Mesenchymal stem cell (in vitro differentiated cells and primary cell): ENCODE measurements at regions not wholly inside any gene's neighbourhood (a gene's known extent, or its start where the extent isn't known, plus 50 kb on each side); places are given as distances from the start of the nearest gene placed in this dataset.

Experiments
- DNase-seq: peaks from one replicate; pipeline ENCODE4 v3.0.0-alpha.2; 2013
- H2AFZ ChIP-seq: one replicate; pipeline ENCODE4 v1.6.1; 2013; ENCODE audit warnings: low read depth, mild to moderate bottlenecking, control low read depth, inconsistent platforms, low read length, moderate library complexity
- H2AK5ac ChIP-seq: 2 replicates; pipeline ENCODE4 v1.6.1; 2013; ENCODE audit warnings: low read length, moderate library complexity, mild to moderate bottlenecking, inconsistent platforms; ENCODE audit not compliant: severe bottlenecking
- H2BK120ac ChIP-seq: one replicate; pipeline ENCODE4 v1.6.1; 2013; ENCODE audit warnings: low read depth, mild to moderate bottlenecking, inconsistent platforms, low read length, moderate library complexity
- H2BK12ac ChIP-seq, 2 experiments: one replicate each; pipeline ENCODE4 v1.6.1; 2013; ENCODE audit warnings: inconsistent platforms in 2 of 2, low read length in 2 of 2, mild to moderate bottlenecking in 2 of 2, moderate library complexity in 2 of 2, control low read depth in 1 of 2
- H2BK15ac ChIP-seq: one replicate; pipeline ENCODE4 v1.6.1; 2013; ENCODE audit warnings: mild to moderate bottlenecking, low read depth, inconsistent platforms; ENCODE audit not compliant: poor library complexity, severe bottlenecking
- H2BK5ac ChIP-seq: 2 replicates; pipeline ENCODE4 v1.6.1; 2013; ENCODE audit warnings: low read depth, mild to moderate bottlenecking, low read length, control low read depth, inconsistent platforms; ENCODE audit not compliant: poor library complexity, severe bottlenecking
- H3K14ac ChIP-seq, 2 experiments: one replicate each; pipeline ENCODE4 v1.6.1; 2013; ENCODE audit warnings: inconsistent platforms in 2 of 2, low read length in 2 of 2, control low read depth in 1 of 2, mild to moderate bottlenecking in 1 of 2, moderate library complexity in 1 of 2
- H3K18ac ChIP-seq, 2 experiments: one replicate each; pipeline ENCODE4 v1.6.1; 2013; ENCODE audit warnings: inconsistent platforms in 2 of 2, low read length in 2 of 2, control low read depth in 1 of 2, low read depth in 1 of 2, mild to moderate bottlenecking in 1 of 2
- H3K23ac ChIP-seq, 2 experiments: one replicate each; pipeline ENCODE4 v1.6.1; 2013; ENCODE audit warnings: inconsistent platforms in 2 of 2, low read length in 2 of 2, mild to moderate bottlenecking in 2 of 2, moderate library complexity in 2 of 2, control low read depth in 1 of 2
- H3K27ac ChIP-seq: 2 replicates; pipeline ENCODE4 v1.5.1; 2013; ENCODE audit warnings: mild to moderate bottlenecking, moderate library complexity, low read length, control low read depth, inconsistent platforms; ENCODE audit not compliant: poor library complexity, severe bottlenecking
- H3K27me3 ChIP-seq, 2 experiments: 2 replicates each; pipeline versions ENCODE4 v1.6.1 to v1.7.0; 2013; ENCODE audit warnings: low read length in 2 of 2, mild to moderate bottlenecking in 2 of 2, moderate library complexity in 2 of 2, control low read depth in 1 of 2, inconsistent platforms in 1 of 2; ENCODE audit not compliant: control insufficient read depth in 1 of 2, insufficient read depth in 1 of 2
- H3K36me3 ChIP-seq, 2 experiments: 2 replicates each; pipeline versions ENCODE4 v1.6.1 to v1.7.0; 2013; ENCODE audit warnings: low read length in 2 of 2, control low read depth in 1 of 2, inconsistent platforms in 1 of 2, low read depth in 1 of 2, mild to moderate bottlenecking in 1 of 2; ENCODE audit not compliant: insufficient read depth in 2 of 2, control insufficient read depth in 1 of 2
- H3K4ac ChIP-seq, 2 experiments: one replicate each; pipeline ENCODE4 v1.6.1; 2013; ENCODE audit warnings: inconsistent platforms in 2 of 2, low read length in 2 of 2, mild to moderate bottlenecking in 2 of 2, moderate library complexity in 2 of 2, control low read depth in 1 of 2, low read depth in 1 of 2
- H3K4me1 ChIP-seq: 2 replicates; pipeline ENCODE4 v1.6.1; 2013; ENCODE audit warnings: low read depth, low read length, control low read depth; ENCODE audit not compliant: control insufficient read depth, insufficient read depth
- H3K4me2 ChIP-seq: 2 replicates; pipeline ENCODE4 v1.6.1; 2013; ENCODE audit warnings: low read length, mild to moderate bottlenecking, inconsistent platforms; ENCODE audit not compliant: poor library complexity, severe bottlenecking
- H3K4me3 ChIP-seq, 2 experiments: 2 replicates each; pipeline versions ENCODE4 v1.5.1 to v1.7.0; 2013; ENCODE audit warnings: low read length in 2 of 2, mild to moderate bottlenecking in 2 of 2, control low read depth in 1 of 2, low read depth in 1 of 2; ENCODE audit not compliant: insufficient read depth in 1 of 2
- H3K79me1 ChIP-seq: replicated peaks from 2 replicates; pipeline ENCODE4 v1.6.1; 2013; ENCODE audit warnings: mild to moderate bottlenecking, control low read depth, low read length, inconsistent platforms; ENCODE audit not compliant: poor library complexity, severe bottlenecking
- H3K9ac ChIP-seq: 2 replicates; pipeline ENCODE4 v1.7.0; 2013; ENCODE audit warnings: mild to moderate bottlenecking, low read length, moderate library complexity
- H3K9me3 ChIP-seq: 2 replicates; pipeline ENCODE4 v1.7.0; 2013; ENCODE audit warnings: mild to moderate bottlenecking, low read length; ENCODE audit not compliant: control insufficient read depth
- H4K8ac ChIP-seq: one replicate; pipeline ENCODE4 v1.6.1; 2013; ENCODE audit warnings: inconsistent platforms, mild to moderate bottlenecking, low read length, moderate library complexity
- H4K91ac ChIP-seq: one replicate; pipeline ENCODE4 v1.6.1; 2013; ENCODE audit warnings: mild to moderate bottlenecking, low read length, inconsistent platforms
- WGBS: methylation state at CpG from one replicate; pipeline ENCODE4 v1.1.7; 2013; ENCODE audit warnings: mixed read lengths; 5-methylcytosine and 5-hydroxymethylcytosine counted together

DNA sequence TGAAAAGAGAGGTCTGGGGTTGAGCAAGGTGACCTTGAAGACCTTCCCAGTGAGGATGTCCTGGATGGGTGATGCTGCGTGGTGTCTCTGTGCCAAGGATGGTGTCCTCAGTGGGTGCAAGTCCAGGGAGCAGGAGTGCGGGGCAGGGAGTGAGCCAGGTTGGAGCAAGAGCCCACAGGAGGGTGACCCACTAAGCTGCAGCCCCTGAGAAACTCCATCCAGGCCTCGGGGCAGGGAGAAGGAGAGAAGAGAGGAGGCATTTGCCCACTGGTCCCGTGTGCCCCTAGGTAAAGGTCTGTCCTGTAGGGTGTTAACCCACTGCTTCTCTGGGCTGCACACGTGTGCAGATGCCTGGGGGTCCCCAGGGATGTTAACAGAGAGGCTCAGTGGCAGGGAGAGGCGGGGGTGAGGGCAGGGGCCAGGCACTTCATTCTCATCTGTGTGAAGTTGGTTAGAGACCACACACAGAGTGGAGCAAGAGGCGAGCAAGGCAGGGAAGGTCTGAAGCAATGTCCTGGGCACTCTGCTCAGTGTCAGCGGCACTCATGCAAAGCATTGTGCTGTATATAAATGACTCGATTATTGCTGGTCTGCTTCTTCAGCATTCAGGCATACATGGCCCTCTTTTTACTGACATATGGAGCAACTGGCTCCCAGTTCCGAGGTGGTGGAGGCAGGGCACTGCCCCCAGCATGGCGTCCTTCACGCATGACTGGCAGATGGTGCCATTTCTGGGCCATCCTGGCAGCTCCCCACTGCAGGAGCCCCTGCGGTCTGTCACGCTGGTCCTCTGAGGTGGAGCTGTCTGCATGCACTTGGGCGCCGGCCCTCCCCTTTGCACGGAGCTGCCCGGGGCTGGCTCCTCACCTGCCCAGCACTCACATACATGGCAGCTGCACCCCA is 117.2 kb upstream of the HS6ST1 start:
- Histone ChIP-seq H3K27ac (no peak overlapping the region), H3K36me3 (no peaks in the 10 kb centered on the region), H4K8ac (no peak overlapping the region), H3K18ac (no peak overlapping the region), H3K9ac (no peak overlapping the region), H3K79me1 (no peaks in the 10 kb centered on the region), H2BK12ac (no peak overlapping the region), H2AFZ (no peak overlapping the region), H3K27me3 (peaks cover 0 to 3% of the 10 kb centered on the region in 2 experiments), H3K14ac (no peak overlapping the region), H3K4ac (no peak overlapping the region), H2AK5ac (no peak overlapping the region), H3K4me2 (no peak overlapping the region), H2BK15ac (peak overlapping the region; percentile 60), H2BK120ac (no peak overlapping the region), H3K9me3 (no peaks in the 10 kb centered on the region), H3K4me1 (no peaks in the 10 kb centered on the region), H3K4me3 (no peak overlapping the region), H3K23ac (no peak overlapping the region), H2BK5ac (no peak overlapping the region), H4K91ac (no peak overlapping the region)
- DNase-seq = no peak
- 82% methylated on average over 14 of the region's 18 CpGs for WGBS

DNA sequence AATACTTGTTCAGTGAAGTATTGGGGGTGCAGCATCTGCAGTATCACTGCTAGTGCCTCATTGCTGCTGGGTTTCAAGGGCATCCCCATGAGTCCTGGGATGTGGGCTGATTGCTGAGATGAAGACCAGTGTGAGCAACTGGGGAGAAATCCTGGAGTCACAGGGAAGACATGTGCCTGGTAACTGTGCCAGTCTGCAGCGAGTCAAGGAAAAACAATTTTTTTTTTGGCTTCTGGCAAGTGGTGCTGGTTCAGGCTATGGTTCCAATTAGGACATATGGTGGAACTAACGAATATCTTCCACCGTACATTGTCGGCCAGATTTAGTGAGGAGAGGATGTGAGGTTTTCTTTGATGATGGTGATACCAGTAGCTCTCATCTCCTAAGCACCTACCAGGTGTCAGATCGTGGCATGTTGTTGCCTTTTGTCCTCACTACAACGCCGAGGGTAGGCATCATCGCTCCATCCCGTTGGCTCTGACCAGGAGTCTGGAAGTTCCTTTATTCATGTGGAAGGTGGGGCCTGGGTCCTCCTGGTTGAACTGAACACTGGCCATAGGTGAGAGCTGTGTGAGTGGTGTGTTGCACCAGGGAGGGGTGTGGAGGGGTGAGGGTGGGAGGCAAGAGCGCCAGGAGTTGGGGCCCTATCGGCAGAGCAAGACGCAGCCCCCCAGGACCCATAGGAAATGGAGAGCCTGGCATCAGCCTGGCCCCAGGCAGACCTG is 118.0 kb upstream of the HS6ST1 start:
- no peak overlapping the region for H2BK12ac ChIP-seq
- H3K23ac ChIP-seq = no peak overlapping the region
- no peak overlapping the region for H3K27ac ChIP-seq

DNA sequence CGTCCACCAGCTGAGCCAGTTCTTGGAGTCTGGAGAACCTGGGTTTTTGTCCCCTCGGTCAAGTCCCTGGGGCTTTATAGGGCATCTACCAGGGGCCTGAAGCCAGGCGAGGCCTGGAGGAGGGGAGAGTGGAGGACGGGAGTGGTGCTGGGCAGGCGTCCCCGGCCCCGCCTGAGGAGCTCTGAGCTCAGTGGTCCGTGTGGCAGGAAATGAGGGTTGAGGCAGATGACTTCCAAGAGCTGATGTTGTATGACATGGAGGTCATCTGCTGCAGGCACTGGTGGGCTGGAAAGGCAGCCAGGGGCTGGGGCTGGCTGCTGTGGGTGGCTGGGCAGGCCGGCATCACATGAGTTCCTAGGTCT is 118.5 kb upstream of the HS6ST1 start:
- Histone ChIP-seq H2BK120ac (no peak overlapping the region), H2AK5ac (no peak overlapping the region), H4K8ac (no peak overlapping the region), H3K4me1 (no peaks in the 10 kb centered on the region), H2BK12ac (peak overlapping the region in 1 of 2 experiments; percentile 39), H3K79me1 (no peaks in the 10 kb centered on the region), H3K27me3 (peaks cover 0 to 3% of the 10 kb centered on the region in 2 experiments), H3K27ac (no peak overlapping the region), H3K14ac (no peak overlapping the region), H3K36me3 (no peaks in the 10 kb centered on the region), H3K18ac (no peak overlapping the region), H2BK5ac (no peak overlapping the region), H2BK15ac (no peak overlapping the region), H3K9ac (no peak overlapping the region), H2AFZ (no peak overlapping the region), H3K9me3 (no peaks in the 10 kb centered on the region), H3K4me2 (no peak overlapping the region), H3K4ac (no peak overlapping the region), H3K4me3 (no peak overlapping the region), H4K91ac (no peak overlapping the region), H3K23ac (peak overlapping the region in 1 of 2 experiments; percentile 42)
- no peak for DNase-seq
- WGBS = 91% methylated on average over 9 of the region's 9 CpGs

More for the DNA sequence above, 118.0 kb upstream of the HS6ST1 start:
- H3K14ac ChIP-seq = no peak overlapping the region
- H3K79me1 ChIP-seq = no peaks in the 10 kb centered on the region
- no peak overlapping the region for H2BK5ac ChIP-seq
- no peaks in the 10 kb centered on the region for H3K9me3 ChIP-seq
- peaks cover 0 to 3% of the 10 kb centered on the region in 2 experiments for H3K27me3 ChIP-seq
- H3K36me3 ChIP-seq = no peaks in the 10 kb centered on the region
- no peak overlapping the region for H2BK120ac ChIP-seq
- H2AK5ac ChIP-seq = no peak overlapping the region
- H2BK15ac ChIP-seq = no peak overlapping the region
- no peak overlapping the region for H4K8ac ChIP-seq
- DNase-seq = no peak
- H3K4me1 ChIP-seq = no peaks in the 10 kb centered on the region
- whole genome bisulfite sequencing = 93% methylated on average over 12 of the region's 12 CpGs
- no peak overlapping the region for H3K4me3 ChIP-seq
- peak overlapping the region; percentile 7 for H4K91ac ChIP-seq
- H3K9ac ChIP-seq = no peak overlapping the region
- peak overlapping the region in 1 of 2 experiments; percentile 25 for H3K4ac ChIP-seq
- no peak overlapping the region for H3K18ac ChIP-seq
- no peak overlapping the region for H2AFZ ChIP-seq
- H3K4me2 ChIP-seq = no peak overlapping the region

DNA sequence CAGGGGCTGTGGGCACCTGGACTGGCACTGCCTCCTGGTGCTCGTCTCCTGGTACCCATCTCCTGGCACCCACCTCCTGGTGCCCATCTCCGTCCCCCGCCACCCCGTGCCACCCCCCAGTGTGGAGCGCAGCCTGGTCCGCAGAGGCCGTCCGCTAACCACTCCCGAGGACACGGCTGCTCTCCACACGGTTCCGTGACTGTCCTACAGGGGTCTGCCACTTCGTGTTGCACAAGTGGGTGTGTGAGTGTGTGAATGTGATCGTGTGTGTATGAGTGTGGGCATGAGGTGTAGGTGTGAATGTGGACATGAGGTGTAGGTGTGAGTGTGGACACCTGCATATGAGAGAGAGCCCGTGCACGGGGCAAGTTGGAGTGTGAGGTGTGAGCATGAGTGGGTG is 119.4 kb upstream of the HS6ST1 start:
- H2BK12ac ChIP-seq = no peak overlapping the region
- peaks cover 0 to 3% of the 10 kb centered on the region in 2 experiments for H3K27me3 ChIP-seq
- H3K4me2 ChIP-seq = no peak overlapping the region
- H2AK5ac ChIP-seq = no peak overlapping the region
- 96% methylated on average over 16 of the region's 16 CpGs for WGBS
- no peak overlapping the region for H2AFZ ChIP-seq
- no peak for DNase-seq
- no peaks in the 10 kb centered on the region for H3K79me1 ChIP-seq
- H4K8ac ChIP-seq = no peak overlapping the region
- H3K4me1 ChIP-seq = no peaks in the 10 kb centered on the region
- H3K14ac ChIP-seq = no peak overlapping the region
- no peak overlapping the region for H3K23ac ChIP-seq
- H3K4me3 ChIP-seq = no peak overlapping the region
- no peak overlapping the region for H3K4ac ChIP-seq
- no peak overlapping the region for H2BK5ac ChIP-seq
- no peak overlapping the region for H3K27ac ChIP-seq
- no peaks in the 10 kb centered on the region for H3K36me3 ChIP-seq
- H4K91ac ChIP-seq = no peak overlapping the region
- no peak overlapping the region for H2BK15ac ChIP-seq
- no peak overlapping the region for H3K9ac ChIP-seq
- no peaks in the 10 kb centered on the region for H3K9me3 ChIP-seq
- H2BK120ac ChIP-seq = no peak overlapping the region
- H3K18ac ChIP-seq = no peak overlapping the region
